ENCODE measurements at regions not wholly inside any gene's neighbourhood (a gene's known extent, or its start where the extent isn't known, plus 50 kb on each side); places are given as distances from the start of the nearest gene placed in this dataset.
"Not testable (repeated sequence)": the region's sequence is repeated elsewhere in the genome, so short reads cannot be mapped to it uniquely, and the experiment has no call there.

DNA sequence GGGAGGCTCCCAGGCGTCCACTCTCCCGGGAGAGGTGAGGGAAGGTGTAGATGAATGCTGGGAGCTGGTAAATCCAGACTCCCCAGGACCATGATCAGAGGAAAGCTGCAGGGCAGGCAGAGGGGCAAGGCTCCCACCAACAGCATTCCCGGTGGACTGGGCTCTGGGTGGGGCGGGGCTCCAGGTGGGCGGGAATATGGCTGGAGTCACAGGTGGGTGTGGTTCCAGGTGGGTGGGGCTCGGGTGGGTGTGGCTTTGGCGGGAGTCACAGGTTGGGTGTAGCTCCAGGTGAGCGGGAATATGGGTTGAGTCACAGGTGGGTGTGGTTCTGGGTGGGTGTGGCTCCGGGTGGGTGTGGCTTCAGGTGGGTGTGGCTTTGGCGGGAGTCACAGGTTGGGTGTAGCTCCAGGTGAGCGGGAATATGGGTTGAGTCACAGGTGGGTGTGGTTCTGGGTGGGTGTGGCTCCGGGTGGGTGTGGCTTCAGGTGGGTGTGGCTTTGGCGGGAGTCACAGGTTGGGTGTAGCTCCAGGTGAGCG is 117.7 kb downstream of the FAM53A start:
- not testable (repeated sequence) for TF ChIP-seq ZNF274 (IDR thresholded peaks at IDR 0.05; ENCODE audit: low read depth, low read length); SUZ12 (IDR thresholded peaks at IDR 0.05; ENCODE audit: extremely low read depth, insufficient read depth, insufficient read length)
